CD14-positive monocyte (primary cell): ENCODE measurements at regions not wholly inside any gene's neighbourhood (a gene's known extent, or its start where the extent isn't known, plus 50 kb on each side); places are given as distances from the start of the nearest gene placed in this dataset.

ENCODE experiments used
- DNase-seq, 3 donors: peaks; one replicate each; pipeline ENCODE4 v3.0.0-alpha.2; 2011 to 2022
- H2AFZ ChIP-seq: 2 replicates; pipeline ENCODE4 v1.6.0; 2012; ENCODE audit warnings: mild to moderate bottlenecking, low read depth, low read length, inconsistent platforms; ENCODE audit not compliant: insufficient read depth, poor library complexity, severe bottlenecking
- H3K27ac ChIP-seq, 2 donors: 1 replicate in 1 of 2; 2 replicates in 1 of 2; pipeline ENCODE4 v1.5.1; 2012 to 2013; ENCODE audit warnings: low read length in 2 of 2, control low read depth in 1 of 2, inconsistent platforms in 1 of 2, low read depth in 1 of 2, mild to moderate bottlenecking in 1 of 2
- H3K27me3 ChIP-seq, 2 donors: one replicate each; pipeline versions ENCODE4 v1.6.0 to v1.6.1; 2011 to 2013; ENCODE audit warnings: low read length in 2 of 2; ENCODE audit not compliant: control insufficient read depth in 2 of 2, insufficient read depth in 2 of 2
- H3K36me3 ChIP-seq, 2 donors: replicated peaks in 1 of 2; 1 replicate in 1 of 2; 2 replicates in 1 of 2; pipeline versions ENCODE4 v1.5.1 to v1.6.1; 2012 to 2013; ENCODE audit warnings: low read length in 2 of 2, control low read depth in 1 of 2, inconsistent platforms in 1 of 2, mild to moderate bottlenecking in 1 of 2; ENCODE audit not compliant: insufficient read depth in 2 of 2, control insufficient read depth in 1 of 2
- H3K4me1 ChIP-seq, 2 donors: 1 replicate in 1 of 2; 2 replicates in 1 of 2; pipeline versions ENCODE4 v1.5.1 to v1.6.1; 2012 to 2013; ENCODE audit warnings: low read length in 2 of 2, control low read depth in 1 of 2, inconsistent platforms in 1 of 2, mild to moderate bottlenecking in 1 of 2, moderate library complexity in 1 of 2; ENCODE audit not compliant: insufficient read depth in 2 of 2, control insufficient read depth in 1 of 2
- H3K4me2 ChIP-seq: replicated peaks from 2 replicates; pipeline ENCODE3; 2012; ENCODE audit warnings: low read length, moderate library complexity, mild to moderate bottlenecking; ENCODE audit not compliant: poor library complexity, severe bottlenecking; ENCODE audit errors: extremely low read depth
- H3K4me3 ChIP-seq, 3 experiments: fragments of 200-600 bp in 1 of 3; sonication (generic) in 1 of 3; replicated peaks in 1 of 3; 1 replicate in 2 of 3; 2 replicates in 1 of 3; pipeline ENCODE4 v1.5.1; 2011 to 2013; ENCODE audit warnings: low read length in 3 of 3, mild to moderate bottlenecking in 3 of 3, control low read depth in 2 of 3, low read depth in 2 of 3, inconsistent platforms in 1 of 3, moderate library complexity in 1 of 3
- H3K79me2 ChIP-seq: 2 replicates; pipeline ENCODE4 v1.6.0; 2012; ENCODE audit warnings: mild to moderate bottlenecking, control low read depth, inconsistent platforms, low read length, moderate library complexity; ENCODE audit not compliant: insufficient read depth
- H3K9ac ChIP-seq: 2 replicates; pipeline ENCODE4 v1.6.0; 2017; ENCODE audit warnings: low read length, mild to moderate bottlenecking; ENCODE audit not compliant: insufficient read depth, poor library complexity, severe bottlenecking
- H3K9me3 ChIP-seq, 2 donors: replicated peaks in 1 of 2; 1 replicate in 1 of 2; 2 replicates in 1 of 2; pipeline versions ENCODE4 v1.5.1 to v1.6.1; 2012 to 2013; ENCODE audit warnings: low read length in 2 of 2, control low read depth in 1 of 2; ENCODE audit not compliant: control insufficient read depth in 1 of 2, insufficient read depth in 1 of 2
- H4K20me1 ChIP-seq: 2 replicates; pipeline ENCODE4 v1.6.0; 2012; ENCODE audit warnings: mild to moderate bottlenecking, low read length, control low read depth, moderate library complexity; ENCODE audit not compliant: insufficient read depth
- H3K27ac Mint-ChIP-seq, 7 donors: one replicate each; pipeline ENCODE4 v1.8.0; 2020; ENCODE audit warnings: mild to moderate bottlenecking in 7 of 7, mixed read lengths in 7 of 7, moderate library complexity in 6 of 7, inconsistent platforms in 2 of 7
- H3K27me3 Mint-ChIP-seq, 3 donors: one replicate each; pipeline ENCODE4 v1.8.0; 2021 to 2022; ENCODE audit warnings: low read depth in 3 of 3, mild to moderate bottlenecking in 3 of 3, mixed read lengths in 3 of 3, moderate library complexity in 3 of 3, inconsistent platforms in 1 of 3
- H3K36me3 Mint-ChIP-seq, 2 donors: one replicate each; pipeline ENCODE4 v1.8.0; 2020; ENCODE audit warnings: mixed read lengths in 2 of 2, inconsistent platforms in 1 of 2, mild to moderate bottlenecking in 1 of 2
- H3K4me1 Mint-ChIP-seq: one replicate; pipeline ENCODE4 v1.8.0; 2020; ENCODE audit warnings: mild to moderate bottlenecking, mixed read lengths
- H3K4me3 Mint-ChIP-seq, 2 donors: one replicate each; pipeline ENCODE4 v1.8.0; 2020; ENCODE audit warnings: mild to moderate bottlenecking in 2 of 2, mixed read lengths in 2 of 2, moderate library complexity in 1 of 2
- H3K9me3 Mint-ChIP-seq, 7 donors: one replicate each; pipeline ENCODE4 v1.8.0; 2020 to 2022; ENCODE audit warnings: mixed read lengths in 7 of 7, mild to moderate bottlenecking in 6 of 7, moderate library complexity in 6 of 7, inconsistent platforms in 2 of 7
- WGBS: methylation state at CpG from one replicate; pipeline ENCODE4 v1.1.5; 2013; ENCODE audit warnings: missing lambda C conversion rate; ENCODE audit not compliant: insufficient coverage; 5-methylcytosine and 5-hydroxymethylcytosine counted together
- intact Hi-C, 2 donors: fragments of 100-400 bp; cut with micrococcal nuclease; formaldehyde crosslinking; loops; one replicate each; pipeline versions ENCODE4 v1.15.0 to v1.15.1; 2023
- TF ChIP-seq, protein P1 (sequence below): fragments of 200-600 bp; IDR thresholded peaks from one replicate; pipeline ENCODE4 v1.8.0; 2022; ENCODE audit warnings: antibody characterized with exemption, mild to moderate bottlenecking

DNA sequence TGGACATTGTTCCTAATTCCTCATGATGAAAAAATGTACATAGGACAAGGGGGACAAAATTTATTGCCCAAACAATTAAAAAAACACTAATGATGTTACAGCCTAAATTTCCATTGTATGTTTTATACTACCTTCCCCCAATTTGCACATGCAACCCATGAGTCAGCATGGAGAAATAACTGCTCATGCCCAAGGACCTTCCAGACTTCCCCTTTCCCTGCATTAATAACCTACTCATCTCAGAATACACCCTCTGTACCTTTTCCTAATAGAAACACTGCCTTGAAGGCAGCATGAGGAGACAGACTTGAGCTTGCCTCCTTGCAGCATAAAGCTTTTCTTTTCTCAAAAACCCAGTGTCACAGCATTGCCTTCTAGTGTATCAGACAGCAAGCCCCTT lies 2402.8 kb downstream of the TP53TG3F start:
- no peaks in the 10 kb centered on the region for H3K4me1 Mint-ChIP-seq
- peaks cover 0 to 1% (median 1%) of the 10 kb centered on the region in 3 donors for H3K27me3 Mint-ChIP-seq
- Histone ChIP-seq H3K27me3 (no peaks in the 10 kb centered on the region), H3K9me3 (peaks cover 8 to 20% of the 10 kb centered on the region in 2 donors), H3K36me3 (no peaks in the 10 kb centered on the region), H3K27ac (no peak overlapping the region), H3K9ac (no peak overlapping the region), H3K4me3 (no peak overlapping the region), H2AFZ (no peak overlapping the region), H3K79me2 (no peaks in the 10 kb centered on the region), H4K20me1 (no peaks in the 10 kb centered on the region), H3K4me2 (no peak overlapping the region), H3K4me1 (no peaks in the 10 kb centered on the region)
- H3K9me3 Mint-ChIP-seq = peaks cover 0 to 9% (median 5%) of the 10 kb centered on the region in 7 donors
- DNase-seq = no peak
- H3K36me3 Mint-ChIP-seq = no peaks in the 10 kb centered on the region
- intact Hi-C loops = no loop called here
- H3K4me3 Mint-ChIP-seq = no peak overlapping the region
- no peak overlapping the region for H3K27ac Mint-ChIP-seq
- TF ChIP-seq, protein P1, sequence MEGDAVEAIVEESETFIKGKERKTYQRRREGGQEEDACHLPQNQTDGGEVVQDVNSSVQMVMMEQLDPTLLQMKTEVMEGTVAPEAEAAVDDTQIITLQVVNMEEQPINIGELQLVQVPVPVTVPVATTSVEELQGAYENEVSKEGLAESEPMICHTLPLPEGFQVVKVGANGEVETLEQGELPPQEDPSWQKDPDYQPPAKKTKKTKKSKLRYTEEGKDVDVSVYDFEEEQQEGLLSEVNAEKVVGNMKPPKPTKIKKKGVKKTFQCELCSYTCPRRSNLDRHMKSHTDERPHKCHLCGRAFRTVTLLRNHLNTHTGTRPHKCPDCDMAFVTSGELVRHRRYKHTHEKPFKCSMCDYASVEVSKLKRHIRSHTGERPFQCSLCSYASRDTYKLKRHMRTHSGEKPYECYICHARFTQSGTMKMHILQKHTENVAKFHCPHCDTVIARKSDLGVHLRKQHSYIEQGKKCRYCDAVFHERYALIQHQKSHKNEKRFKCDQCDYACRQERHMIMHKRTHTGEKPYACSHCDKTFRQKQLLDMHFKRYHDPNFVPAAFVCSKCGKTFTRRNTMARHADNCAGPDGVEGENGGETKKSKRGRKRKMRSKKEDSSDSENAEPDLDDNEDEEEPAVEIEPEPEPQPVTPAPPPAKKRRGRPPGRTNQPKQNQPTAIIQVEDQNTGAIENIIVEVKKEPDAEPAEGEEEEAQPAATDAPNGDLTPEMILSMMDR = no peak

DNA sequence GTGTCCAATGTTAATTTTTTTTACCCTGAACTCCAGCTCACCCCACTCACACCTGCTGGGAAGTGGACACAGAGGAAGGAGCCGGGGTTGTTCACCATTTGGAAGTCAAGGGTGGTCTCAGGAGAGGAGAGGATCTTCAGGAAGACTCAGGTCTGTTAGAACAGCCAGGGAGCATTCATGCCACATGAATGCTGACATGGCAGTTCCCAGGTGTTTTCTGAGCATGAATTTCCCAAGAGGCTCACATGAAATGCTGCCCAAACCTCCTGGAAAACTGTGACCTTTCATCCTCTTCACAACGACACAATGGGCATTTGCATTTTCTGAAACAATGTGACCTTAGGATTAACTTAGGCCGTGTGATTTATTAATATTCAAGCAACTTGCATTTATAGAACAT lies 2409.2 kb downstream of the TP53TG3F start:
- no peak for DNase-seq
- H3K4me1 ChIP-seq = no peaks in the 10 kb centered on the region
- no peak overlapping the region for H3K9ac ChIP-seq
- no peak overlapping the region for H3K4me3 ChIP-seq
- TF ChIP-seq, protein P1 = no peak
- no peak overlapping the region for H3K4me2 ChIP-seq
- H3K9me3 ChIP-seq = peaks cover 15 to 30% of the 10 kb centered on the region in 2 donors
- Mint-ChIP-seq H3K27me3 (no peaks in the 10 kb centered on the region), H3K4me3 (no peak overlapping the region), H3K27ac (no peak overlapping the region), H3K9me3 (peaks cover 3 to 19% (median 7%) of the 10 kb centered on the region in 7 donors), H3K36me3 (no peaks in the 10 kb centered on the region), H3K4me1 (no peaks in the 10 kb centered on the region)
- no peaks in the 10 kb centered on the region for H3K27me3 ChIP-seq
- no peak overlapping the region for H3K27ac ChIP-seq
- no peaks in the 10 kb centered on the region for H4K20me1 ChIP-seq
- no peaks in the 10 kb centered on the region for H3K36me3 ChIP-seq
- WGBS = no CpG with 5 or more reads among the region's 3 CpGs
- no peaks in the 10 kb centered on the region for H3K79me2 ChIP-seq
- no peak overlapping the region for H2AFZ ChIP-seq
- intact Hi-C loops = no loop called here
